IPS-18c (cell line): ENCODE measurements at regions not wholly inside any gene's neighbourhood (a gene's known extent, or its start where the extent isn't known, plus 50 kb on each side); places are given as distances from the start of the nearest gene placed in this dataset.
"Not testable (repeated sequence)": the region's sequence is repeated elsewhere in the genome, so short reads cannot be mapped to it uniquely, and the experiment has no call there.

Experiments
- H3K4me3 ChIP-seq: 2 replicates; pipeline ENCODE4 v1.7.0; 2013; ENCODE audit warnings: low read depth, mild to moderate bottlenecking, low read length, moderate library complexity; ENCODE audit not compliant: insufficient read depth
- H3K9me3 ChIP-seq: one replicate; pipeline ENCODE4 v1.6.1; 2013; ENCODE audit warnings: mild to moderate bottlenecking, low read length, moderate library complexity; ENCODE audit not compliant: control insufficient read depth, insufficient read depth

- H3K9me3 ChIP-seq, result no peaks in the 10 kb centered on the region
- H3K4me3 ChIP-seq, result no peak overlapping the region
Measured at GRCh38 chr18:41899535-41899934, 55.5 kb upstream of the PIK3C3 start.

GRCh38 chr18:41893432-41893831 lies 61.6 kb upstream of the PIK3C3 start:
- Histone ChIP-seq H3K9me3 (no peaks in the 10 kb centered on the region), H3K4me3 (no peak overlapping the region)

GRCh38 chr18:41887100-41887499 lies 67.9 kb upstream of the PIK3C3 start:
- H3K4me3 ChIP-seq, result no peak overlapping the region

DNA sequence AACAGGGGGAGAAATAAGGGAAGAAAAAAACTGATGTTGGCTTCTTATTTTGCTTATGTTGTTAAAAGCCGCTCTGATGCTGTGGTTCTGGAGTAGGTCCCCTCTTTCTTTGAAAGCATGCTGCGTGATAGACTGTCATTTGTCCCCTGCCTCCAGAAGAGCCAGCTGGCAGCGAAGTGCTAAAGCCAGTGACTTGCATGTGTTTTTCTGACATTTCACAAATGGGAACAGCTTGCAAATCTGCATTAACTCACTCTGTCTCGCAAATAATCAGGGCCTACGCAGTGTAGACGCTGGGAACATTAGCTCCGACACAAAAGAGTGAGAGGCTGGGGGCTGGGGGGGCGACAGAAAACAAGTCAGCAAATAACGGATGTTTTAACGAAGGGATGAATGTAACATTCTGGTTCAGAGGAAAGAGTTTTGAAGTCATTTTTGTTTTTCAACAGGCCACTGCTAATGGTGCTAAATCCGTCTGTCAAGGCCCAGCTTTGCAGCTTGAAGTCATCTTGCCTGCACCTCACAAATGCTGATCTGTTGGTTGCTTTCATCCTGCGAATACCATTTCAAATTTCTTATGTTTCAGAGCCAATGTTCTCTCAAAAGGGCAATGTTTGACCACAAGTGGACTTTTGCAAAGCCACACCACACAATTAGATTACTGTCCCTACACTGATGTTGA lies 68.8 kb upstream of the PIK3C3 start:
- Histone ChIP-seq H3K4me3 (no peak overlapping the region), H3K9me3 (no peaks in the 10 kb centered on the region)

More at GRCh38 chr18:41887100-41887499, 67.9 kb upstream of the PIK3C3 start:
- no peaks in the 10 kb centered on the region for H3K9me3 ChIP-seq

- no peak overlapping the region for H3K4me3 ChIP-seq
- no peaks in the 10 kb centered on the region for H3K9me3 ChIP-seq
Measured at GRCh38 chr18:41881285-41881684, 73.7 kb upstream of the PIK3C3 start.

DNA sequence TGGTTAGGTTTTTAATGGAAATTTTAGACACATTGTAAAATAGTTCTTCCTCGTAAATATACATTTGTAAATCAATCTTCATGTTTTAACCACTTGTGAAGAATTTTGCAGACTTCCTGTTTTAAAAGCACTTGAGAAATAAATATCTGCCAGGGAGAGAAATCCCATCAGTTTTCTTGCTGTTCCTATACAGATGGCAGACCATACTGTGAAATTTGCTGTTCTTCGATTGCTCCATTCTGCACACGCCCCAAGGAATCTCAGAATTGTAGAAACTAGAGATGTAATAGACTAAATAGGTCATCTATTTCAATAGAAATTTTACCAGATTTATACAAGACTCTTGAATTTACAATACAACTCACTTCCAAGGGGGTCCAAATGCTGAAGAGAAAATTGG lies 75.8 kb upstream of the PIK3C3 start:
- Histone ChIP-seq H3K9me3 (no peaks in the 10 kb centered on the region), H3K4me3 (no peak overlapping the region)

DNA sequence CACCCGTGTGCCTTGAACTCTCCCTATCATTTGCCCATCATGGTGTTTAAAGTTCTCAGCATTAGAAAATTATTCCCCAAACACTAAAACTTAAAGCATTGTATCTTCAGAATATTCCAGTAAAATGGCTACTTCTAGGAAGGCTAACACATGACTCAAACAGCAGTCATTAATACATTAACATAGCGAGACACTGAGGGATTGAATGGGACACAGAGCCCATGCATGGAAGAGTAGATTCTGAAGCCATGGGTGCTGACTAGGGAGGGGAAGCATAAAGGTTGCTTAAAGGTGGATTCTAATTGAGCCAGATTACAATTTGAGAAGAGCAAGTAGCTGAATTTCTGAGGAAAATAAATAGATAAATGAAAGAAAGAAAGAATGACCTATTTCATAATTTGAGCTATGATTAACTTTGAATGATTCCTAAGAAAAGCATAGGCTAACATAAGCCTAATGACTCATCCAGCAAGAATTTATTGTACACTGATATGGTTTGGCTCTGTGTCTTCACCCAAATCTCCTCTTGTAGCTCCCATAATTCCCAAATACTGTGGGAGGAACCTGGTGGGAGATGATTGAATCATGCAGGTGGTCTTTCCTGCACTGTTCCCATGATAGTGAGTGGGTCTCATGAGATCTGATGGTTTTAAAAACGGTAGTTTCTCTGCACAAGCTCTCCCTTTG lies 79.8 kb upstream of the PIK3C3 start:
- H3K4me3 ChIP-seq, result no peak overlapping the region
- H3K9me3 ChIP-seq, result no peaks in the 10 kb centered on the region

- no peak overlapping the region for H3K4me3 ChIP-seq
- H3K9me3 ChIP-seq, result no peaks in the 10 kb centered on the region
Measured at GRCh38 chr18:41873730-41874129, 81.3 kb upstream of the PIK3C3 start.

DNA sequence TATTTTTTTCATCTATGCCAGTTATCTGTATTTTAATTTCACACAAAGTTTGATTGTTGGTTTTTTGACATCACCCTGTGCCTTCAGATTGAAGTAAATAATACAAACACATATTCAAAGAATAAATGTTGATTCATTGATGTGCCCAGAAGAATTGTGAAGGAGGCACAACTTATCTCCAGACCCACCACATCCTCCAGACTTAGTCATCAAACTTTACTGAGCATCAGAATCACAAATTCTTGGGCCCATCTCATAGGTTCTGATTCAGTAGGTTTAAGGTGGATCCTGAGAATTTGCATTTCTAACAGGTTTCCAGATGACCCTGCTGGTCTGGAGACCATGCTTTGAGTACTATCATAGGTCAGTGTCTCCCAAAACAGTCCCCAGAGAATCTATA lies 82.8 kb upstream of the PIK3C3 start:
- Histone ChIP-seq H3K4me3 (no peak overlapping the region), H3K9me3 (no peaks in the 10 kb centered on the region)

DNA sequence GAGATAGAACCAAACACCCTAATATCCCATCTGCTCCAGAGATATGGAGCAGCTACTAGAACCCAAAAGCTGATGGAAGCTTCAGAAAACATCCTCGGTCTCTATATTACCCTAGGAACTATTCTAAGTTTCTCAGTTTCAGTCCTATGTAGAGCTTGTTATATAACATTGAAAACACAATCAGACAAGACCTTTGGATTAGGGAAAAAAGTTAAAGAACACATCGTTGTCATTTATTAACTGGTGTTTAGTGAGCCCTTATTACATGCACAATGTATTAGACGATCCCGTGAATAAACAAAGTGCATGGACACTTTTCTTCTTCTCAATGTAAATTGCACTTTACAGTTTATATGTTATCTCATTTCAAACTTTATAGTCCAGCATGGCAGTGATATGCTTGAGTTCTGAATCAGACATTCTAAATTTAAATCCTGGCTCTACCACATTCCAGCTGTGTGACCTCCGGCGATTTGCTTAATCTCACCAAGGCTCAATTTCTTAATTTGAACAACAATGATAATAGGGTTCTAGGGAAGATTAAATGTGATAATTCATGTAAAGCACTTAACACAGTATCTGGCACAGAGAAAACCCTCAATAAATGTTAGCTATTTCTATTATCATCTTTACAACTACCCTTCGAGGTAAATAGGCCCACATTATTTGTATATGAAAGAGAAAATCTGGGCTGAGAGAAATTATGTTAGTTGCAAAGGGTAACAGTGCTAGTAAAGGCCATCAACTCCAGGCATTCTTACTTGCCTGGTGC lies 83.6 kb upstream of the PIK3C3 start:
- Histone ChIP-seq H3K9me3 (no peaks in the 10 kb centered on the region), H3K4me3 (no peak overlapping the region)

GRCh38 chr18:41870817-41871216 lies 84.2 kb upstream of the PIK3C3 start:
- Histone ChIP-seq H3K9me3 (no peaks in the 10 kb centered on the region), H3K4me3 (no peak overlapping the region)

GRCh38 chr18:41870191-41870590 lies 84.8 kb upstream of the PIK3C3 start:
- no peaks in the 10 kb centered on the region for H3K9me3 ChIP-seq
- H3K4me3 ChIP-seq, result no peak overlapping the region

GRCh38 chr18:41865796-41866195 lies 89.2 kb upstream of the PIK3C3 start:
- not testable (repeated sequence) for H3K9me3 ChIP-seq, H3K4me3 ChIP-seq

DNA sequence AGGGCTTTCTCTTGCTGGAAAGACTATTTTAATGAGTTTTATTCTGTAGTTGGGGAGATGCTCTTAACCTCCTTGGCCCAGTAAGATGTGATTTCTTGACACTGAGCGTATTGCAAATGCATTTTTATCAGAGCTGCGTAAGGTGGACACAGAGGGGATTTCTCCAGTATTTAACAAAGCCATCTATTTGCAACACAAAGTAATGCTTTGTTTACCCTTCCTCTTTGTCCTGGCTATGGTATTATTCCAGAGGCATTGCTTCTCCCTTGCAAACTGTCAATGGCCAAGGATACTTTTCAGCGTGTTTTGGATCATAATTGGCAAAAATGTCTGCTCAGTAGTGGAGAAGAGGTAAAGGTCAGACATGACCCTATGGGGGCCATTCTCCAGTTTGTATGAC lies 90.8 kb upstream of the PIK3C3 start:
- no peaks in the 10 kb centered on the region for H3K9me3 ChIP-seq
- no peak overlapping the region for H3K4me3 ChIP-seq

DNA sequence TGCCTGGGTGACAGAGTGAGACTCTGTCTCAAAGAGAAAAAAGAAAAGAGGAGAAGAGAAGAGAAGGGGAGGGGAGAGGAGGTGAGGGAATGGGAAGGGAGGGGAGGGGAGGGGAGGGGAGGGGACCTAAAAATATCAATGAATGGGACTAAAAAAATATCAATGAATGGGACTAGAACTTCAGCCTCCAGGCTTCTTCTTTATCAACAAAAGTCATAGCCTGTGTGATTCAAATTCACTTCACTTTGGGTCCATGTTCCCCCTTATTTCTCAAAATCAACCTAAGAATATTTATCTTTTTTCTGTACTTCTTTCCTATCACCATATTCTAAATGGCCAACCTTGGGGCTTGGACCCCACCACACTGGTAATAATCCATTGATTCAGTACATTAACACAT lies 92.1 kb upstream of the PIK3C3 start:
- Histone ChIP-seq H3K4me3 (no peak overlapping the region), H3K9me3 (no peaks in the 10 kb centered on the region)

DNA sequence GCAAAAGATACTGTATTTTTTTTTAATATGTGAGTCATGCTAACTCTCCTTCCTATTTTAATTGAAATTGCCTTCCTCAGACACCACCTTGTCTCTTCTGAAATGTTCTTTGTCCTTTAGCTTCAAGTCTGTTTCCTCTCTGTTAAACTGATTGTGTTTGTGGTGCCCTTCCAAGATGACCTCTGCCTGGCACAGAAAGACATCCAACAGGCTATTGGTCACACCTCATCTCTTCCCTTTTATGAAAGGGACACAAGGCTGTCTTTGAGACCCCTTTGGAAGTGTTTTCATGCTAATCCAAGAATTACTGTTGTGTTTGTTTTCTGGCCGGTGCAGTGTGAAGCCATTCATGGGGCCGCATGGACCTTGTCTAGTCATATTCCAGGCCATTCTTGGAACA lies 94.0 kb upstream of the PIK3C3 start:
- Histone ChIP-seq H3K4me3 (no peak overlapping the region), H3K9me3 (no peaks in the 10 kb centered on the region)

DNA sequence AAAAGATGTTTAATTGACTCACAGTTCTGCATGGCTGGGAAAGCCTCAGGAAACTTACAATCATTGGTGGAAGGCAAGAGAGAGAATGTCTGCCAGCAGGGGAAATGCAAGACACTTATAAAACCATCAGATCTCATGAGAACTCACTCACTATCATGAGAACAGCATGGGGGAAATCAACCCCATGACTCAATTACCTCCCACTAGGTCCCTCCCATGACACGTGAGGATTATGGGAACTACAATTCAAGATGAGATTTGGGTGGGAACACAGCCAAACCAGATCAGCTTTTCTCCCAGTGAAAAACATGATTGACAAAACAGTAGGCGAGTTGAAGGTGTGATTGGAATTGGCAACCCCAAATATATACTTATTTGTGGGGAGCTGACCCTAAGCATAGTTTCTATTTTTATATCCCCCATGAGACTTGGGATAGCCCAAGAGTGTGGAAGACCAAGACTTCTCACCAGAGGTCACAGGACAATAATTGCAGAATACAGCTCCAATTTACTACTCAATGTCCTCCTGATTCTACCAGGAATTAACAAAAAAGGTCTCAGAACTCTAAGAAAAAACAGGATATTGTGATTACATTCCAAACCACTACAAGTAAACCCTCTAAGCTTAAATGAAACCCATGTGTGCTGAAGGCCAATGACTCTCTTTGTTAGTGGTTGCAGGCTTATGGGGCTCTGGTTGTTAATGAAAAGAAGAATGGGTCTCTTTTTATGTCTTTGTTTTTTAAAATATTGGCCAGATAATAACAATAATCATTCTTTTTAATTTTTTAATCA lies 96.1 kb upstream of the PIK3C3 start:
- no peak overlapping the region for H3K4me3 ChIP-seq

More for the DNA sequence above, 96.1 kb upstream of the PIK3C3 start:
- no peaks in the 10 kb centered on the region for H3K9me3 ChIP-seq
